PC-3 (cell line): ENCODE measurements at regions not wholly inside any gene's neighbourhood (a gene's known extent, or its start where the extent isn't known, plus 50 kb on each side); places are given as distances from the start of the nearest gene placed in this dataset.

Source experiments
- CTCF ChIP-seq: fragments of 300-600 bp; sonication (generic); conservative IDR thresholded peaks from 2 replicates; pipeline ENCODE4 v1.5.1; 2017; ENCODE audit warnings: antibody characterized with exemption, low read depth, mild to moderate bottlenecking, low read length
- EZH2 ChIP-seq: fragments of 300-600 bp; sonication (generic); IDR thresholded peaks from one replicate; pipeline ENCODE4 v1.6.1; 2017; ENCODE audit warnings: antibody characterized with exemption, mild to moderate bottlenecking, low read length; ENCODE audit not compliant: unreplicated experiment
- EZH2phosphoT487 ChIP-seq: fragments of 300-600 bp; sonication (generic); IDR thresholded peaks from 2 replicates; pipeline ENCODE4 v1.6.1; 2018; ENCODE audit warnings: mild to moderate bottlenecking, antibody characterized with exemption, low read length, borderline replicate concordance

GRCh38 chr16:22732959-22733358, 81.0 kb upstream of the HS3ST2 start:
- no peak for TF ChIP-seq CTCF
- no peak for TF ChIP-seq EZH2
- no peak for TF ChIP-seq EZH2phosphoT487
